ENCODE measurements at regions not wholly inside any gene's neighbourhood (a gene's known extent, or its start where the extent isn't known, plus 50 kb on each side); places are given as distances from the start of the nearest gene placed in this dataset.

DNA sequence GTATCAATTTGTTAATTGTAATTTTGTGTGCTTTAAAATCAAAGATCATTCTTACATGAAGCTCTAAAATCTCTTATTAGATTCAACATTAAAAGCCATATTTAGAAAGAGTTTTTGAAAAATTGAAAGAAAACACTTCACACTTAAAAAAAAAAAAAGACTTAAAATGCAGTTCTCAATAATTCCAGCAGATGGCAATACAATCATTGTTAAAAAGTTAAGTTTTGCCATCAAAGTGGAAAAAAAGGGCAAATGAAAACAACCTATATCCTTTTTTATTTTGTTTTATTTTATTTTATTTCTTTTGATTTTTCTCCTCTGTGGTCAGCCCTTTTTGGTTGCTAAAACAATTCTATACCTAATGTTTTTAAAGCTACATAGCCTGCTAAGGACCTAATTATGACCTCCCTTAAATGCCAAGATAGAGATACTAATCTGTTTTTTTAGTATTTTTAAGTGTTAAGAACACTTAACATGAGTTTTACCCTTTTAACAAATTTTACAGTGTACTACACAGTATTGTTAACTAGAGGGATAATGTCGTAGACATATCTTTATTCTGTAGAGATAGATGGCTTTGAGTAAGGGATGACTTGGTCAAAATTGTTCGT, 154.2 kb upstream of the DAB2 start:
- Histone ChIP-seq H3K36me3 (ENCODE audit: control insufficient read depth, insufficient read depth, low read length) (no peaks in the 10 kb centered on the region), H3K4me3 (ENCODE audit: low read depth, low read length) (no peak overlapping the region), H3K27me3 (ENCODE audit: control insufficient read depth, insufficient read depth, low read length) (no peaks in the 10 kb centered on the region)
- TF ChIP-seq, protein P1, sequence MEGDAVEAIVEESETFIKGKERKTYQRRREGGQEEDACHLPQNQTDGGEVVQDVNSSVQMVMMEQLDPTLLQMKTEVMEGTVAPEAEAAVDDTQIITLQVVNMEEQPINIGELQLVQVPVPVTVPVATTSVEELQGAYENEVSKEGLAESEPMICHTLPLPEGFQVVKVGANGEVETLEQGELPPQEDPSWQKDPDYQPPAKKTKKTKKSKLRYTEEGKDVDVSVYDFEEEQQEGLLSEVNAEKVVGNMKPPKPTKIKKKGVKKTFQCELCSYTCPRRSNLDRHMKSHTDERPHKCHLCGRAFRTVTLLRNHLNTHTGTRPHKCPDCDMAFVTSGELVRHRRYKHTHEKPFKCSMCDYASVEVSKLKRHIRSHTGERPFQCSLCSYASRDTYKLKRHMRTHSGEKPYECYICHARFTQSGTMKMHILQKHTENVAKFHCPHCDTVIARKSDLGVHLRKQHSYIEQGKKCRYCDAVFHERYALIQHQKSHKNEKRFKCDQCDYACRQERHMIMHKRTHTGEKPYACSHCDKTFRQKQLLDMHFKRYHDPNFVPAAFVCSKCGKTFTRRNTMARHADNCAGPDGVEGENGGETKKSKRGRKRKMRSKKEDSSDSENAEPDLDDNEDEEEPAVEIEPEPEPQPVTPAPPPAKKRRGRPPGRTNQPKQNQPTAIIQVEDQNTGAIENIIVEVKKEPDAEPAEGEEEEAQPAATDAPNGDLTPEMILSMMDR (IDR thresholded peaks at IDR 0.05; ENCODE audit: insufficient read depth, low read length, poor library complexity, severe bottlenecking), result peak; percentile 41
- no peak for DNase-seq (ENCODE audit: low read depth)

DNA sequence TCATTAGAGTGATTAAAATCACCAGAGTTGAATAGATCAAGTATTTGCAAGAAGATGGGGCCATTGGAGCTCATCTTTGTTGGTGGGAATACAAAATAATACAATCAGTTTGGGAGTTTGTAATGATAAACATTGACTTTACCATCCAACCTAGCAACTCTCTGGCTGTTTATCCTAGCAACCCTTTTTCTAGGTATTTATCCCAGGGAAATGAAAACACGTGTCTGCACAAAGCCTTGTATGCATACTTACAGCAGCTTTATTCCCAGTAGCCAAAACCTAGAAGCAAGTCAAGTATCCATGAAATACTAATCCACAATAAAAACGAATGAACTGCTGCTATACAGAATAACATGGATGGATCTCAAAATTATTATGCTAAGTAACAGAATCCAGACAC, 152.7 kb upstream of the DAB2 start:
- TF ChIP-seq, protein P1 (IDR thresholded peaks at IDR 0.05; ENCODE audit: insufficient read depth, low read length, poor library complexity, severe bottlenecking), result no peak
- no peak for DNase-seq (ENCODE audit: low read depth)
- Histone ChIP-seq H3K36me3 (ENCODE audit: control insufficient read depth, insufficient read depth, low read length) (no peaks in the 10 kb centered on the region), H3K27me3 (ENCODE audit: control insufficient read depth, insufficient read depth, low read length) (no peaks in the 10 kb centered on the region), H3K4me3 (ENCODE audit: low read depth, low read length) (no peak overlapping the region)

DNA sequence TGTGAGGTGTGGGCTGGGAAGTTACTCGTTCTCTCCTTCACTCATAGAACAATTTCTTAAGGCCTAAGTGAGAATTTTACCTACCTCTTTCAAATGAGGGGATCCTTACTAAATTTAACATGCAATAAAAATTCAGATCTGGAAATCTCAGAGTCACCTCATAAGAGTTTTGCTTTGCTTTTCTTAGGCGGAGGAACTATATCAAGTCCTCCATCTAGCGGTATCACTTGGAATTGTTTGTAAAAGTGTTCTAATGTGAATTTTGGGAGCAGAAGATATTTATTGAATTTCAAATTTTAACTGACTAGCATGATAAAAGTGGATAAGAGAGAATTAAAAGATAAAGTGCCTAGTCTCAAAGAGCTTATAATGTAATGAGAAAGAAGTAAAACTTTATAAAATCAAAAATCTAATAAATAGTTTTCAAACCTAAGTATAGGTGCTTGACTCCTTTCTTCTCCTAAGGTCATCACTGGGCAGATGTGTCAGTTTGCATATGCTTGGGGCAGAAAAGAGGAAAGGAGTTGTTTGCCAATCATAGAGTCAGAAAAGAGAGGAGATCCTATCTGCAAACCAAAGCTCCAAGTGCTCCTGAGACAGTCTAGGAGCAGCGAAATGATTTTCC, 145.7 kb upstream of the DAB2 start:
- TF ChIP-seq, protein P1 (IDR thresholded peaks at IDR 0.05; ENCODE audit: insufficient read depth, low read length, poor library complexity, severe bottlenecking), result peak; percentile 41
- DNase-seq (ENCODE audit: low read depth), result no peak
- H3K4me3 ChIP-seq (ENCODE audit: low read depth, low read length), result no peak overlapping the region
- no peaks in the 10 kb centered on the region for H3K27me3 ChIP-seq (ENCODE audit: control insufficient read depth, insufficient read depth, low read length)
- no peaks in the 10 kb centered on the region for H3K36me3 ChIP-seq (ENCODE audit: control insufficient read depth, insufficient read depth, low read length)

DNA sequence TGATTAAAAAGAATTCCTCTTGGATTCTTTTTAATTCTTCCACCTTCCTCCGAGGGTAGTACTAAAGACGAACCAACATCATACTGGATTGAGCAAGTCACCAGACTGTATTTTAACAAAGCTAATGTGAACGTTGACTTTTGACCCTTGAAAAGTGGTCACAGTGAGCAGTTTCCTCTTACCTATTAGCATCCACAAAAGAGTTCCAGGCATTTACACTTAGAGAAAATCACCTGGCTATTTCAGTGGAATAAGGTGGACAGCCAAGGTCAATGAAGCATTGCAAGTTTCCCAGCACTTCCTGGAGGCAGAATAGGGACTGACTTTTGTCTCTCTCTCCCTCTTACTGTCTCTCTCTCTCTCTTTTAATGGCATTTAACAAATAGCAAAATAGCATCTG, 145.1 kb upstream of the DAB2 start:
- TF ChIP-seq, protein P1 (IDR thresholded peaks at IDR 0.05; ENCODE audit: insufficient read depth, low read length, poor library complexity, severe bottlenecking), result no peak
- no peaks in the 10 kb centered on the region for H3K36me3 ChIP-seq (ENCODE audit: control insufficient read depth, insufficient read depth, low read length)

DNA sequence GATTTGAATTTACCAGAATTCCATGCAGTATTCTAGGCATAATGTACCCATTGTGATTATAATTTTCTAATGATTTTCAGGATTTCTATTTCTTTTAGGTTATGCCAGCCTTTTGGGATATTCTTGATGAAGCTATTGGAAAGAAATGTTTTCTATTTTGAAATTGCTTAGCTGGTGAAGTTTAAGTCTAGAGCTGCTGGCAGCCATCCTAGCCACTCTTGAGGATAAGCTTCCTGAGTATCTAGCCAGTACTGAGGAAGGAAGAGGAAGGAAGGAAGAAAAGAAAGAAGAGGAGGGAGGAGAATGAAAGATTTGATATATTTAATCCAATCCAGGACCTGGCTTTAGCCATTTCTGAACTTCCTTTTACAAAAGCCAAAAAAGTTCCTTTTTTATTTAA, 142.1 kb upstream of the DAB2 start:
- TF ChIP-seq, protein P1 (IDR thresholded peaks at IDR 0.05; ENCODE audit: insufficient read depth, low read length, poor library complexity, severe bottlenecking), result no peak
- no peak for DNase-seq (ENCODE audit: low read depth)
- no peaks in the 10 kb centered on the region for H3K27me3 ChIP-seq (ENCODE audit: control insufficient read depth, insufficient read depth, low read length)
- no peaks in the 10 kb centered on the region for H3K36me3 ChIP-seq (ENCODE audit: control insufficient read depth, insufficient read depth, low read length)
- no peak overlapping the region for H3K4me3 ChIP-seq (ENCODE audit: low read depth, low read length)

More for the DNA sequence above, 145.1 kb upstream of the DAB2 start:
- Histone ChIP-seq H3K4me3 (ENCODE audit: low read depth, low read length) (no peak overlapping the region), H3K27me3 (ENCODE audit: control insufficient read depth, insufficient read depth, low read length) (no peaks in the 10 kb centered on the region)
- no peak for DNase-seq (ENCODE audit: low read depth)

DNA sequence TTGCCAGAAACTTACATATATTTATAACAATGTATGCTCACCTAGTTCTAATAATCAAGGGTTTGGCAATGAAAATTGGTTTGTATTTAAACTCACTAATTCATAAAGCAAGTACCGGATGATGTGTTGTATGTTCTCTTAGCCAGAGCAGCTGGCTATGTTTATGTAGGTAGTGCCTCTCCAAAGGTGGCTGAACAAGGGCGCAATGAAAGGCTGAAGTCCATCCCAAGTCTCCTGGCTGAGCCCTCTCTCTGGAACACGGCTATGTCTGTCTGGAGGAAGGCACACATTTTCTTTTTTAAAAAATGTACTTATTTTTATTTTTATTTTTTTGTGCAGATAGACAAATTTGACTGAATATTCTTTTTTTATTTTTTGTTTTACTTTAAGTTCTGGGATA, 141.2 kb upstream of the DAB2 start:
- no peak for DNase-seq (ENCODE audit: low read depth)
- TF ChIP-seq, protein P1 (IDR thresholded peaks at IDR 0.05; ENCODE audit: insufficient read depth, low read length, poor library complexity, severe bottlenecking), result no peak
- H3K4me3 ChIP-seq (ENCODE audit: low read depth, low read length), result no peak overlapping the region
- H3K36me3 ChIP-seq (ENCODE audit: control insufficient read depth, insufficient read depth, low read length), result no peaks in the 10 kb centered on the region
- no peaks in the 10 kb centered on the region for H3K27me3 ChIP-seq (ENCODE audit: control insufficient read depth, insufficient read depth, low read length)

Data from kidney epithelial cell (primary cell).